GM21367 (cell line): ENCODE measurements at regions not wholly inside any gene's neighbourhood (a gene's known extent, or its start where the extent isn't known, plus 50 kb on each side); places are given as distances from the start of the nearest gene placed in this dataset.

Experiments
- ATAC-seq: cut with Tn5 transposase; IDR thresholded peaks from one replicate; pipeline ENCODE4 v1.9.1; 2021; ENCODE audit not compliant: unreplicated experiment

- ATAC-seq, result no peak
Measured at GRCh38 chrX:40171513-40172400, 74.0 kb upstream of the BCOR start.

- no peak for ATAC-seq
Measured at GRCh38 chrX:40170830-40171512, 73.2 kb upstream of the BCOR start.

- ATAC-seq, result peak; percentile 43
Measured at GRCh38 chrX:40169193-40170101, 71.7 kb upstream of the BCOR start.

- ATAC-seq, result no peak
Measured at GRCh38 chrX:40168480-40169011, 70.8 kb upstream of the BCOR start.

- ATAC-seq, result no peak
Measured at GRCh38 chrX:40167850-40168479, 70.2 kb upstream of the BCOR start.

GRCh38 chrX:40167233-40167849 is 69.6 kb upstream of the BCOR start:
- ATAC-seq, result no peak

- ATAC-seq, result no peak
Measured at GRCh38 chrX:40166582-40166981, 68.8 kb upstream of the BCOR start.

GRCh38 chrX:40165861-40166260 is 68.1 kb upstream of the BCOR start:
- no peak for ATAC-seq

- no peak for ATAC-seq
Measured at GRCh38 chrX:40165206-40165605, 67.4 kb upstream of the BCOR start.

GRCh38 chrX:40164751-40165150 is 67.0 kb upstream of the BCOR start:
- ATAC-seq, result no peak

- no peak for ATAC-seq
Measured at GRCh38 chrX:40158036-40158706, 60.4 kb upstream of the BCOR start.

GRCh38 chrX:40157228-40158035 is 59.7 kb upstream of the BCOR start:
- ATAC-seq, result no peak

GRCh38 chrX:40156470-40157227 is 58.9 kb upstream of the BCOR start:
- ATAC-seq, result no peak

GRCh38 chrX:40155589-40156469 is 58.1 kb upstream of the BCOR start:
- ATAC-seq, result no peak

- no peak for ATAC-seq
Measured at GRCh38 chrX:40154853-40155588, 57.3 kb upstream of the BCOR start.

GRCh38 chrX:40154250-40154852 is 56.6 kb upstream of the BCOR start:
- ATAC-seq, result no peak
